HG03521 (cell line): ENCODE measurements at regions not wholly inside any gene's neighbourhood (a gene's known extent, or its start where the extent isn't known, plus 50 kb on each side); places are given as distances from the start of the nearest gene placed in this dataset.
"Not testable (repeated sequence)": the region's sequence is repeated elsewhere in the genome, so short reads cannot be mapped to it uniquely, and the experiment has no call there.

Experiments
- ATAC-seq: cut with Tn5 transposase; IDR thresholded peaks from one replicate; pipeline ENCODE4 v1.9.1; 2021; ENCODE audit warnings: mild to moderate bottlenecking, moderate library complexity; ENCODE audit not compliant: unreplicated experiment

GRCh38 chr6:44001318-44002066 is 125.8 kb downstream of the MRPL14 start:
- no peak for ATAC-seq

DNA sequence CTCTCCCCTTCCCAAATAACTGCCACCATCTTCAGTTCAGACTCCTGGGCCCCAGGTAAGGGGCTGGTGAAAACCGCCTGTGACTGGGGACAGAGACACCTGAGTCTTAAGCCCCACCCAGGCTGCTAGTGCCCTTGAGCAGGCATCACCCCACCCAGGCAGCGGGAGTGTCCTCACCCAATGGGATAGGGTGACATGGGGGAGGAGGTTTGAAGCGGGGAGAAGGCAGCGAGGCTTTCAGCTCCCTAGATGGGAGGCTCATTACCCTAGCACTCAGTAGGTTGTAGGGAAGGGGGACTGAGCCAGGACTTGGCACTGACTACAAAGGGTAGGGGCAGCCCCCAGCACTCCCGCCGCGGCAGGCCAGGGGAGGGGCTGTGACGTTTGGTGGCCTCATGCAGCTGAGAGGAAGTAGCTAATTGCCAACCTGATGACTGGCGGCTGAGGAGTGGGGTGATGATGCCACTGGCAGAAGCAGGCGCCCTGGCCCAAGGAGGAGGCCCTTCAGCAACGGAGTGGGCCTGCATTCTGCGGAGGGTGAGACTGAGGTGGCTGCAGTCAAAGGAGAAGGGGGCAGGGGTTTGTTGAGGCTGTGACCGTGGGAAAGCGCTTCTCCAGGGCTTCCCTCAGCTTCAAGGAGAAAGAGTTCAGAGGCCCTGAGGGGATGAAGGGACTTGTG is 126.9 kb downstream of the MRPL14 start:
- ATAC-seq: no peak

- ATAC-seq: no peak
These were observed 127.6 kb downstream of the MRPL14 start for GRCh38 chr6:43999628-44000027.

DNA sequence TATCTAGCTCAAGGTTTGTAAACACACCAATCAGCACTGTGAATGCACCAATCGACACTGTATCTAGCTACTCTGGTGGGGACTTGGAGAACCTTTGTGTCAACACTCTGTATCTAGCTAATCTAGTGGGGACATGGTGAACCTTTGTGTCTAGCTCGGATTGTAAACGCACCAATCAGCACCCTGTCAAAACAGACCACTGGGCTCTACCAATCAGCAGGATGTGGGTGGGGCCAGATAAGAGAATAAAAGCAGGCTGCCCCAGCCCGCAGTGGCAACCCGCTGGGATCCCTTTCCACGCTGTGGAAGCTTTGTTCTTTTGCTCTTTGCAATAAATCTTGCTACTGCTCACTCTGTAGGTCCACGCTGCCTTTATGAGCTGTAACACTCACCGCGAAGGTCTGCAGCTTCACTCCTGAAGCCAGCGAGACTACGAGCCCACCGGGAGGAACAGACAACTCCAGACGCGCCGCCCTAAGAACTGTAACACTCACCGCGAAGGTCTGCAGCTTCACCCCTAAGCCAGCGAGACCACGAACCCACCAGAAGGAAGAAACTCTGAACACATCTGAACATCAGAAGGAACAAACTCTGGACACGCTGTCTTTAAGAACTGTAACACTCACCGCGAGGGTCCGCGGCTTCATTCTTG is 128.5 kb downstream of the MRPL14 start:
- ATAC-seq: not testable (repeated sequence)

DNA sequence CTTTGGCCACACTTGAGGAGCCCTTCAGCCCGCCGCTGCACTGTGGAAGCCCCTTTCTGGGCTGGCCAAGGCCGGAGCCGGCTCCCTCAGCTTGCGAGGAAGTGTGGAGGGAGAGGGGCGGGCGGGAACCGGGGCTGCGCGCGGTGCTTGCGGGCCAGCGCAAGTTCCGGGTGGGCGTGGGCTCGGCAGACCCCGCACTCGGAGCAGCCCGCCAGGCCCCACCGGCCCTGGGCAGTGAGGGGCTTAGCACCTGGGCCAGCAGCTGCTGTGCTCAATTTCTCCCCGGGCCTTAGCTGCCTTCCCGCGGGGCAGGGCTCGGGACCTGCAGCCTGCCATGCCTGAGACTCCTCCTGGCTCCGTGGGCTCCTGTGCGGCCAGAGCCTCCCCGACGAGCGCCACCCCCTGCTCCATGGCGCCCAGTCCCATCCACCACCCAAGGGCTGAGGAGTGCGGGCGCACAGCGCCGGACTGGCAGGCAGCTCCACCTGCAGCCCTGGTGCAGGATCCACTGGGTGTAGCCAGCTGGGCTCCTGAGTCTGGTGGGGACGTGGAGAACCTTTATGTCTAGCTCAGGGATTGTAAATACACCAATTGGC is 129.2 kb downstream of the MRPL14 start:
- not testable (repeated sequence) for ATAC-seq

DNA sequence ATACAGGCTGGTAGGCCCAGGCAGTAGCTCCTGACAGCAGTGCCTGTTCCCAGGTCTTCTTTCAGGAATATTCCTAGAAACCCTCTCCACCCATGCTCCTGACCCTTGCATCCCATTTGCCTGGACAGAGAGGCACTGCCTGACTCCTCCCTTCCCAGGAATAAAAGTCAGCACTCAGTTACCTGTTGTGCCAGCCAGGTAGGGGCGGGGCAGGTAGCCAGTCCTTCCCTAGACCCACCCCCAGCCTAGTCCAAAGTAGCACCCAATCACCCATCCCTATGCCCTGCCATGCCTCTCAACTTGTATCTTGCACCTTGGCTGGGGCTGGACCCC is 129.9 kb downstream of the MRPL14 start:
- no peak for ATAC-seq

DNA sequence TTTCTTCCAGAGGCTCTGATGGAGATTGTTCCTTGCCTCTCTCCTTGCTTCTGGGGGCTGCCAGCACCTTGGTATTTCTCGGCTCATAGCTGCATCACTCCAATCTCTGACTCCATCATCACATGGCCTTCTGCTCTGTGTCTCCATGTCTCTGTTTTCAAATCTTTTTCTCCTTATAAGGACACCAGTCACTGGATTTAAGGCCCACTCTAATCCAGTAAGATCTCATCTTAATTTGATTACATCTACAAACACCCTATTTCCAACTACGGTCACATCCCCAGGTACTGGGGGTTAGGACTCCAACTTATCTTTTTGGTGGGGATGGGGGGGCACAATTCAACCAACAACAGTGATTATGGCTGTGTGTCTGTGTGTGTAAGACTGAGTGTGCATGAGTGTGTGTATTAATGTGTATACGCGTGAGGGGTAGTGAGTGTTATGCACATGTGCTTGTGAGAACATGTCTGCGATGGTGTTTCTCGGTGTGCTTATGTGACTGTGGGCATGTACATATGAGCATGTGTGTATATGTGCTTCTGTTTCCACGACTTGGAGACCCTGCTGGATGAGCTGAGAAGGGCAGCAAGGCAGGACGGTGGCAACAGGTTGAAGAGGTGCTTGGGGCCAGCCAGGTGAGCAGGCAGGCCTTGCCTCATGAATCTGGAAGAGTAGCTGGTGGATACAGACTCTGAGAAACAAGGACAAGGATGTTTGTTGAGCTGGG is 130.5 kb downstream of the MRPL14 start:
- no peak for ATAC-seq

- ATAC-seq: no peak
These were observed 132.1 kb downstream of the MRPL14 start for GRCh38 chr6:43995137-43995536.

GRCh38 chr6:43993881-43994523 is 133.2 kb downstream of the MRPL14 start:
- no peak for ATAC-seq

DNA sequence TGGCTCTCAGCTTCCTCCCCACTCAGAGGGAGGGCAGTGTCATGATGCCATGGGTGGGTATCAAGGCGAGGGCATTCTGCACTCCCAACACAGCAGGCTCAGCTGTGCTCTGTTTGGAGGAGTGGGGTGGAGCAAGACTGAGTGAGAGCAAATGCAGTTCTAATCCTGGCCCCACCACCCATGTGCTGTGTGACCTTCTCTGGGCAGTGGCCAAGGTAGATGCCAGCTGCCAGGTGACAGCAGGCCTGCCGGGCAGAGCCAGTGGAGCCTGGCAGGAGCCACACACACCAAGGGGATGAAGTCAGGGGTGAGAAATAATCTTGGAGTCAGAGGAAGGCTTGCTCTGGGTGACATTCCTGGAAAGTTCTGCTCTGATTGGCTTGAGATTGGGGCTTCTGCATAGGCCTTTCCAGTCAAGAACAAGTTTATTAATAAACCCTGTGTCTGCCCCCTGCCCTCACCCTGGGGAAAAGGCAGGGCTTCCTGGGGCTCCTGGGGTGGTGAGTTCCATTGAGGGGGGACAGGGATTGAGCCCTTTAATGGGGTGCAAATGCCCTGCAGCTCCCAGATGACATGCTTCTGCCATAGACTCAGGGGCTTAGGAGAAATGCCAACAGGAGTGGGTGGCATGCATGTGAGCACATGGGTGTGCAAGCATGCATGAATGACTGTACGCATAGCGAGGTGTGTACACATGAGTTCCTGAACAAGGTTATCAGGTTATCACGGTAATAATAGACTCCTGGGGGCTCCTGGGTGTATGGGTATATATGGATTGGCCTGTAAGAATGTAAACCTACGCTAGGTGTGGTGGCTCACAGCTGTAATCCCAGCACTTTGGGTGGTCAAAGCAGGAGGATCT is 134.2 kb downstream of the MRPL14 start:
- no peak for ATAC-seq

GRCh38 chr6:43992126-43992663 is 135.1 kb downstream of the MRPL14 start:
- no peak for ATAC-seq

DNA sequence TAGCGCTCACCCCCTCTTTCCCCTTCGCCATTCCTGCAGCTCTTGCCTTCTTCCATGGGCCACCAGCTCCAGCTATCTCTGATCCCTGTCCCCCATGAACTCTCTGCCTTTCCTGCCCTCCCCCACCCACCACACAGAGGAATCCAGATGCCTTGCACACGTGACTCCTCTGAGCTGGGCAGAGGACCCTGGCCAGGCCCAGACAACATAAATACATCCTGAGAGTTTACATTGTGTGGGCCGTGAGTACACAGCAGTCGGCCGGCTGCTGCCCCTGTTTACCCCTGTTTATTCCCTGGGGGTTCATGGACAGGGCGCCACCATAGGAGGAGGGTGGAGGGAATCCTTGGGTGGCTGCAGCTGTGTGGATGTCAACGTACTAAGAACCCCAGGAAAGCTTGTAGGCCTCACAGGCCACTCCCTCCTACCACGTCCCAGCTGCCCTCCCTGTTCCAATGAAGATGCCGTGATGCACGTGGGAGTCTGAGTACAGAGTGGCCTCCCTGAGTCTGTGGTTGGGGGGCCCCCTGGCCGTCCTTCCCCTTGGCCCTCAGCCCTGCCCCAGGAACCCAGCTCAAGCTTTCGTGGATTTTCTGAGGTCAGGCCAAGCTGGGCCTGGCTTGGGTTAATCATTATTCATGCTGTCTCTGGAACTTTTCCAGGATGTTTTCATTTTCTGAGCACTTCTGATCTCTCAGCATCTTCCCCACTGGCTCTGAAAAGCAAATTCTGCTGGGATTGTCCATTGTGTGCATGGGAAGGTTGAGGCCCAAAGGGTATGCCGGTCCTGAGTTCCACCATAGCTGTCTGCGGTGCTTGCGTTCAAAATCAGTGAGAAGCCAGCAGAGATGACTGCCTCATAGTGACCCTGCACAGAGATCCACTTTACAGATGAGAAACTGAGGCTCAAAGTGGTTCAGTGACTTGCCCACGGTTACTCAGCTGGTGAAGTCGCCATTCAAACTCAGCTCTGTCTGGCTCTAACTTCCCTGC is 136.3 kb downstream of the MRPL14 start:
- ATAC-seq: no peak

GRCh38 chr6:43990275-43990626 is 137.0 kb downstream of the MRPL14 start:
- no peak for ATAC-seq

DNA sequence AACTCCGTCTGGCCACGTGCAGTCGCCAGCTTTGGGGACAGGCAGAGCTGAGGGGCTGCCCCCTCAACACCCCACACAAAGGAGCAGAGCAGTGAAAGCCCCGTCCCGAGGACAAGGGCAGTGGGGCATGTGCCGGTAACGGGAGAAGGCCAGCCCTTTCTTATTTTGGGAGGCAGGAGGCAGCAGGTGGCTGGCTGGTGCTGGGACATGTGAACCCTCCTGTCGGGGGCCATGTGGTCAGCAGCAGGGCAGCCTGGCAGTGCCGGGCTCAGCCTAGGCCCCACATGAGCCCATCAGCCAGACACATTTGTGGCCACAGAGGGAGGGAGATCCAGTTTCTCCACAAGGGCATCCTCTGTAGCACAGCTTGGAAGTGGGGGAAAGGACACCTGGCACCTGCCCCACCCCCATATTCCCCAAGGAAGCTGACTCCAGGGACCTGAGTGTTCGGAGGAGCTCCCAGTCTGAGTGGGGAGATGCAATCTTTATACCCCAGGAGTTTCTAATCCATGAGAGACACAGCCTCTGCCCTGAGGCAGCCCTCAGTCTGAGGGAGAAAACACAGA is 137.6 kb downstream of the MRPL14 start:
- ATAC-seq: no peak

DNA sequence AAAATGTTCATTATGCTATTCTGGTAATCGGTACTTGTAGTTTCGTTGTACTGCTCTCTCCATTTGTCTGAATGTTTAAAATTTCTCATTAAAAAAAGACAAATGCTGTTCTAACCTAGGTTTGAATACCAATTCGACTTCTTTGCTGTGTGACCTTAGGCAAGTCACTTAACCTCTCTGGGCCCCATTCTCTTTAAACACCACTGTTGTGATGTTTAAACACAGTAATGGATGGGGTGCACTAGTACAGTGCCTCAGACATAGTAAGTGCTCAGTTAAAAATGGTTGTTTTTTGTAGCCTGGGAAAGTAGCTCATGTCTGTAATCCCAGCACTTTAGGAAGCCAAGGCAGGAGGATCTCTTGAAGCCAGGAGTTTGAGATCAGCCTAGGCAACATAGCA is 138.5 kb downstream of the MRPL14 start:
- no peak for ATAC-seq

DNA sequence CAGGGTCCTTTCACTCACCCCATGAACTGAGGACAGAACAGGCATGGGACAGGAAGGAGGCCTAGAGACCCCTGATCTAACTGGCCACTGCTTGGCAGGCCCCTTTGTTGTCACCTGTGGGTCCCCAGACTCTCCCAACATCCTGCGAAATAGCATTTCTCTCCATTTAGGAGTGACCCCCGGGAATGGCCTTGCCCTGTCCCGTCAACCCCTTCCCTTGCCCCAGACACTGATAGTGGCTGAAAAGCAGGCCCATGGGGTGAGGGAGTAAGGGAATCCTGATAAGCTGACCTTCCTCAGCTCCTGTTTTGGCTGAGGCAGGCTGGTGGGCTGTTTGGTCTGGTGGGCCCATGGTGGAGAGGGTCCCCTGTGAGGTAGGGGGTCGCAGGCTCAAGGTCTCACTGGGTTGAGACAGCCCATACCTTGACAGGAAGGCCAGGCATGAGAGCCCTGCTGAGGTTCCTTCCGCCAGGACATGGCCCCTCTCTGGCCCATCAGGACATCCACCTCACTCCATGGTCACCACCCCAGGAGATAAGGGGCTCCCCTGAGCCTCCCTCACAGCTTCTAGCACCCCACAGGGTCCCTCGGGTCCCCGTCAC is 139.3 kb downstream of the MRPL14 start:
- no peak for ATAC-seq

- no peak for ATAC-seq
These were observed 141.0 kb downstream of the MRPL14 start for GRCh38 chr6:43986177-43986825.
